GM10266 (cell line): ENCODE measurements at regions not wholly inside any gene's neighbourhood (a gene's known extent, or its start where the extent isn't known, plus 50 kb on each side); places are given as distances from the start of the nearest gene placed in this dataset.

Source experiments
- DNase-seq: peaks from one replicate; pipeline ENCODE4 v3.0.0; 2012; ENCODE audit errors: extremely low spot score
- CTCF ChIP-seq: IDR thresholded peaks from 2 replicates; pipeline ENCODE4 v1.5.1; 2012; ENCODE audit warnings: mild to moderate bottlenecking, low read depth; ENCODE audit not compliant: control insufficient read depth, insufficient read depth; ENCODE audit errors: missing control alignments

GRCh38 chr4:184537269-184538022 lies 63.1 kb upstream of the IRF2 start:
- DNase-seq: peak; percentile 72
- no peak for TF ChIP-seq CTCF

GRCh38 chr4:184536881-184537248 lies 62.5 kb upstream of the IRF2 start:
- DNase-seq: no peak

GRCh38 chr4:184536065-184536880 lies 61.9 kb upstream of the IRF2 start:
- DNase-seq: no peak
- no peak for TF ChIP-seq CTCF

More at GRCh38 chr4:184536881-184537248, 62.5 kb upstream of the IRF2 start:
- TF ChIP-seq CTCF: no peak

- DNase-seq: peak; percentile 55
- no peak for TF ChIP-seq CTCF
Measured at GRCh38 chr4:184534511-184535391, 60.4 kb upstream of the IRF2 start.

GRCh38 chr4:184533908-184534307 lies 59.6 kb upstream of the IRF2 start:
- no peak for TF ChIP-seq CTCF

GRCh38 chr4:184531008-184531407 lies 56.7 kb upstream of the IRF2 start:
- DNase-seq: no peak
- TF ChIP-seq CTCF: no peak

More at GRCh38 chr4:184533908-184534307, 59.6 kb upstream of the IRF2 start:
- DNase-seq: no peak

GRCh38 chr4:184529283-184529682 lies 54.9 kb upstream of the IRF2 start:
- DNase-seq: no peak
- no peak for TF ChIP-seq CTCF
